DMS79 treated with DMSO at 0.1 percent for 48 hours (cell line): ENCODE measurements at regions not wholly inside any gene's neighbourhood (a gene's known extent, or its start where the extent isn't known, plus 50 kb on each side); places are given as distances from the start of the nearest gene placed in this dataset.
"Not testable (repeated sequence)": the region's sequence is repeated elsewhere in the genome, so short reads cannot be mapped to it uniquely, and the experiment has no call there.

Experiments
- DNase-seq: peaks from one replicate; lab custom pipeline; 2025; lab: John Stamatoyannopoulos, UW

DNA sequence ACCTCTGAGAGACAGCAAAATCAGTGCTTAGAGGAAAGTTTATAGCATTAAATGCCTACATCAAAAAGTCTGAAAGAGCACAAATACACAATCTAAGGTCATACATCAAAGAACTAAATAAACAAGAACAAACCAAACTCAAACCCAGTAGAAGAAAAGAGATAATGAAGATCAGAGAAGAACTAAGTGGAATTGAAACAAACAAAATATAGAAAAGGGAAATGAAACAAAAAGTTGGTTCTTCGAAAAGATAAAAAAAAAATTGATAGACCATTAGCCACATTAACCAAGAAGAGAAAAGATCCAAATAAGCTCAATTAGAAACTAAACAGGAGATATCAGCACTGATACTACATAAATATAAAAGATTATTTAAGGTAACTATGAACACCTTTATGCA lies 280.0 kb upstream of the NRG3 start:
- DNase-seq = no peak

DNA sequence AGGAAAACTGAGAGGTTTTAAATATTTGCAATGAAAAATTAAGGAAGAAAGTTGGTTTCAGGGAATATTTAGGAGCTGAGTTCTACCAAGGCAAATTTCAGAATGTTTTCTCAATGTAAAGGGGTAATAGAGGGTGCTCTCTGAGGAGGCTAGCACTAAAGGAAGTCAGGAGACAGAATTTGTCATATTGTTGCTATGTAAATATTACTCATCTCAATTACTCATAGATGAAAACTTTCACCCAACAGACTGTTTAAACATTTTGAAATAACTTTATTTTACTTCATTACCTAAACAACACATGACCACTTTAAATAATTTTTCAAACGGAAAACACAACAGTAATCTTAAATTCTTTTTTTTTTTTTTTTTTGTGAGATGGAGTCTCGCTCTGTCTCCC lies 274.8 kb upstream of the NRG3 start:
- no peak for DNase-seq

GRCh38 chr10:81603106-81603620 lies 271.8 kb upstream of the NRG3 start:
- DNase-seq = no peak

DNA sequence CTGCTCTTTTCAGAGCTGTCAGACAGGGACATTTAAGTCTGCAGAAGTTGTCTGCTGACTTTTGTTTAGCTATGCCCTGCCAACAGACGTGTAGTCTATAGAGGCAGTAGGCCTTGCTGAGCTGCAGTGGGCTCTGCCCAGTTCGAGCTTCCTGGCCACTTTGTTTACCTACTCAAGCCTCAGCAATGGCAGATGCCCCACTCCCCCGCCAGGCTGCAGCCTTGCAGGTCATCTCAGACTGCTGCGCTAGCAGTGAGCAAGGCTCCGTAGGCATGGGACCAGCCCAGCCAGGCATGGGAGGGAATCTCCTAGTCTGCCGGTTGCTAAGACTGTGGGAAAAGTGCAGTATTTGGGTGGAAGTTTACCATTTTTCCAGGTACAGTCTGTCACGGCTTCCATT lies 230.5 kb upstream of the NRG3 start:
- not testable (repeated sequence) for DNase-seq

DNA sequence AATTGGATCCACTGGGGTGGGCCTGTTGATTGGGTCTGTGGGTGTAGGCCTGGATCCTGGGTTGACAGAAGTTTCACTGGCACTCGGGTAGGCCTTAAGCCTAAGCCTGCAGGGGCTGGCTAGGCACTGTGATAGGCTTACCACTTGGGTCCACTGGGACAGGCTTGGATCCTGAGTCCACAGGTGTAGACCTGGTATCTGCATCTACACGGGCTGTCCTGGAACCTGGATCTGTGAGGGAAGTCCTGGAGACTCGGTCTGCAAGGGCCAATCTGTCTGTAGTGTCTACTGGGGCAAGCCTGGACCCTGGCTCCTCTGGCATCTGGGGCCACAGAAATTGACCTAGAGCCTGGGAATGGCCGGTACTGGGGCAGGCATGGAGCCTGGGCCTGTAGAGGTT lies 219.0 kb upstream of the NRG3 start:
- DNase-seq = no peak

GRCh38 chr10:81662837-81663236 lies 212.2 kb upstream of the NRG3 start:
- no peak for DNase-seq

DNA sequence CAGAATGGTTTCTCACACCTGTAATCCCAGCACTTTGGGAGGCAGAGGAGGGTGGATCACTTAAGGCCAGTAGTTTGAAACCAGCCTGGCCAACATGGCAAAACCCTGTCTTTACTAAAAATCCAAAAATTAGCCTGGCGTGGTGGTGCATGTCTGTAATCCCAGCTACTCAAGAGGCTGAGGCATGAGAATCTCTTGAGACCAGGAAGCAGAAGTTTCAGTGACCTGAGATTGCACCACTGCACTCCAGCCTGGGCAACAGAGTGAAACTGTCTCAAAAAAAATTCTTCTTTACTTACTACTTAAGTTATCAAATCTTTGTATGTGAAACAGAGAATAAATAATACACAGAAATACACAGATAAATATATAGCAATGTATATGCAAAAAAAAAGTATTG lies 210.2 kb upstream of the NRG3 start:
- DNase-seq = not testable (repeated sequence)

DNA sequence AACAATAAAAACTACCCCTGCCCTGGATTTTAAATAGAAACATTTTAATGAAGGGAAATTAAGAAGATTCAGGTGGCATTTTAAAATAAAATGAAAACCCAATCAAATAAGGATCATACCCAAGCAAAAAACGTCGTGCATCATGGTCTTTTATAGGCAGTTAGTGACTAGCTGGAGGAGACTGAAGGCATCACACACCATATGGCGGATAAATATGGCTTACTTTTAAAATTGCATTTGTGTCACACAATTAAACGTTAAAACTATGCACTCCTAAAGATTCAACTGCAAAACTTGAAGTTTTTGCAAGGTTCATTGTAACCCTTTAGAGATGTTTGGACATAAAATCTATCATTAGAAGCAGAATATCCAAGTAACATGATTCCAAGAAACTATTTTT lies 200.1 kb upstream of the NRG3 start:
- no peak for DNase-seq

DNA sequence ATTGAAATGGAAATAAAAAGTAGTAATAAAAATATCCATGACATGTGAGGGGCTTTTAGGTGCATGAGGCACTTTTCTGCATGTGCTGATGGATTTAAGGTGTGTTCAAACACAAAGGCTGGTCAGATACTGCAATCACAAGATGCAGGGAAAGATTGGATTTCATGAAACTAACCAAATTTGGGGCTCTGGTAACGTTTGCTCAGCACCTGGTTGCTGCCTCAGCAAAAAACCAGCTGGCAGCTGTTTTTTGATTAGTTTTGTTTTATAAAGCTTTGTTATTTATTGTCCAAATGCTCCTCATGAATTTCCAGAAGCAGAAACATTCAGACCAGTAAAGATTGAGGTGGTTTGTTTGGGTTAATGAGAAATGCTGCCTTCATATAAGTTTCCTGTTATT lies 195.7 kb upstream of the NRG3 start:
- no peak for DNase-seq

DNA sequence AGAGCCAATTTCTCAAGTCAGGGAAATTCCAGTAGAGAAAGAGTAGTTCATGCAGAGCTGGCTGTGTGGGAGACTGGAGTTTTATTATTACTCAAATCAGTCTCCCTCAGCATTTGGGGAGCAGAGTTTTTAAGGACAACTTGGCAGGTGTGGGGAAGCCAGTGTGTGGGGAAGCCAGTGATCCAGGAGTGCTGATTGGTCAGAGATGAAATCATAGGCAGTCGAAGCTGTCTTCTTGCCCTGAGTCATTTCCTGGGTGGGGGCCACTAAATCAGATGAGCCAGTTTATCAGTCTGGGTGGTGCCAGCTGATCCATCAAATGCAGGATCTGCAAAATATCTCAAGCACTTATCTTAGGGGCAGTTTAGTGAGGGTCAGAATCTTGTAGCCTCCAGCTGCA lies 194.6 kb upstream of the NRG3 start:
- no peak for DNase-seq

- DNase-seq = no peak
Observed at GRCh38 chr10:81688459-81688858, 186.5 kb upstream of the NRG3 start.

DNA sequence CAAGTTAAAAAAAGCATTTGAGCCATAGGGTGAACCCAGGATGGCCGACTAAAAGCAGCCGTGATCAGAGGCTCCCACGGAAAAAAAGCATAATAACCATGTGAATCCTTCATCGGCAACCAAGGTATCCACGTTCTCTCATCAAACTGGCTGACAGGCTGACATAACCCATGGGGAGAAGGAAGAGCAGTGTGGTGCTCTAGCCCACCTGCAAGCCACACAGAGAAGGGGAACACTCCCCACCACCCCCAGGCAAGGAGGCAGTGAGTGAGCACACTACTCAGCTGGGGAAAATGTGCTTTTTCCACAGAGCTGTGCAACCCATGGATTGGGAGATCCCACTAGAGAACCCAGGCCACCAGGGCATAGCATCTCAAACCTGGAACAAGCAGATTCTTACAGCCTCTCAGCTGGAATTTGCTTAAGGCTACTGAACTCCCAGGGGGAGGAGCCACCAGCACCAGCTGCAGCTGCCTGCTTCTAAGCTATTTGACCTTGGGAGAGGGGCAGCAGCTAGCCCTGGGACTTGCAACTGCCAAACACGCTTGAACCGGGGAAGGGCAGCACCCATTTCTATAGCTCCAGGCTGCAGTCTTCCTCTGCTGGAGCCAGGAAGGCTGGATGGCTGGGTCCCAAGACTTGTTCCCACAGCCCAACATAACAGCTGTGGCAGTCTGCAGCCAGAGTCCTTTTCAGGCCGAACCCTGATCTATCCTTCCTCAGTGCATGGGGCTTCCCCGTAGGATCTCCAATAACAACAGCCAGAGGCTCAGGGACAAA lies 178.2 kb upstream of the NRG3 start:
- no peak for DNase-seq

DNA sequence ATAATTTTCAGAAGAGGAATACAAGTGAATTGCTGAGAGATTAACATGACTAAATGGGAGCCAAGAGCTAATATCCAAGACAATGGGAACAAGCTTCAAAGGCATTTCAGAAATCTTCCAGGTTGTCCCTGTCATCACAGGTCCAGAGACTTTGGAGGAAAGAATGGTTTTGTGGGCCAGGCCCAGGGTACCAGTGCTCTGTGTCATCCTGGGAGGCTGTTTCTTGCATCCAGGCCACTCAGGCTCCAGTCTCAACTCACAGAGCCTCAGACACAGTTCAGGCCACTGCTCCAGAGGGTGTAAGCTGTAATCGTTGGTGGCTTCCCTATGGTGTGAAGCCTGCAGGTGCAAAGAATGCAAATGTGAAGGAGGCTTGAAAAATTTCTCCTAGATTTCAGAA lies 170.4 kb upstream of the NRG3 start:
- DNase-seq = no peak

- no peak for DNase-seq
Observed at GRCh38 chr10:81708416-81708815, 166.6 kb upstream of the NRG3 start.

GRCh38 chr10:81708929-81709328 lies 166.1 kb upstream of the NRG3 start:
- DNase-seq = no peak

DNA sequence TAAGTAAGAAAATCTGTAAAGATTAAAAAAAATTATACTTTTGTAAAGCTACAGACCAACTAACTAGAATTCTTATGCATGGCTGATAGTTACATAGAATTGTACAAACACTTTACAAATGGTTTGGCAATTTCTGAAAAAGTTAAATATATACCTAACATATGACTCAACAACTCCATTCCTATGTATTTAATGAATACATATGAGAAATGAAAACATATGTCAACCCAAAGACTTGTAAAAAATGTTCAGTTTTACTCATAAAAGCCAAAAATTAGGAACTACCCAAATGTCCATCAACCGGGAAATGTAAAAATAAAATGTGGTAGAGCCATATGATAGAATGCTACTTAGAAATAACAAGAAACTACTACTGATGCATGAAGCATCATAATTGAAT lies 152.6 kb upstream of the NRG3 start:
- no peak for DNase-seq

DNA sequence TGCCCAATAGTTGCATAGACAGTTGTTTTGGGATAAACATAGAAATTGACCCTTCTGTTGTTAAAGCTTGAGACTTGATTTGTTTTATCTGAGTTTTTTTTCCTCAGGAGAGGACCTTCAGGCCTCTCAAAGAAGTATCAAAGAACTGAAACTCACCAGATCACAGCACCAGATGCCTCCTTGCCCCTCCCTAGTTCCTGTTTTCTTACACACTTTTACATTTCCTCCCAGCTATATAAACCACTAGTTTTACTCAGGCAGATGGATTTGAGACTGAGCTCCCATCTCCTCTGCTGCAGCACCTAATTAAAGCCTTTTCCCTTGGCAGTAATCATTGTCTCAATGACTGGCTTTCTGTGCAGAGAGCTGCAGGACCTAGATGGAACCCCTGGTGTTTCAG lies 150.6 kb upstream of the NRG3 start:
- no peak for DNase-seq

DNA sequence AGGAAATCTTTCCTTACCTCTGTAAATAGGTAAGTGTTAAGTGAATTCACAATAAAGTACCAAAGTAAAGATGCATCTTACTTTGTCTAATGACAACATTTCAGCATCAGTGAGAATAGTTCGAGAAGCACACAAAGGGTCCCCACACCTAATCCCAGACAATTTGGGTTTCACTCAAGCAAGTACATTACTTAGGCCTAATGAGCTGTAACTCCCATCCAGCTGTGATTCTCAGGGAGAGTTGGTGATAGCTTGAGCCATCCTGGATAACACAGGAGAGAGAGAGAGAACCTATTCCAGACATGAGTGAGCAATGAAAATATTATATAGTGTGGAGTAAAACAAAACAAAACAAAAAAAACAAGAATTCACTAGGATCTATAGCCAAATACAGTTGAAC lies 149.1 kb upstream of the NRG3 start:
- no peak for DNase-seq

GRCh38 chr10:81728692-81729091 lies 146.3 kb upstream of the NRG3 start:
- DNase-seq = no peak

- no peak for DNase-seq
Observed at GRCh38 chr10:81730891-81731290, 144.1 kb upstream of the NRG3 start.

GRCh38 chr10:81733542-81733941 lies 141.5 kb upstream of the NRG3 start:
- DNase-seq = no peak

GRCh38 chr10:81735167-81735566 lies 139.8 kb upstream of the NRG3 start:
- not testable (repeated sequence) for DNase-seq

GRCh38 chr10:81759111-81759510 lies 115.9 kb upstream of the NRG3 start:
- DNase-seq = no peak

DNA sequence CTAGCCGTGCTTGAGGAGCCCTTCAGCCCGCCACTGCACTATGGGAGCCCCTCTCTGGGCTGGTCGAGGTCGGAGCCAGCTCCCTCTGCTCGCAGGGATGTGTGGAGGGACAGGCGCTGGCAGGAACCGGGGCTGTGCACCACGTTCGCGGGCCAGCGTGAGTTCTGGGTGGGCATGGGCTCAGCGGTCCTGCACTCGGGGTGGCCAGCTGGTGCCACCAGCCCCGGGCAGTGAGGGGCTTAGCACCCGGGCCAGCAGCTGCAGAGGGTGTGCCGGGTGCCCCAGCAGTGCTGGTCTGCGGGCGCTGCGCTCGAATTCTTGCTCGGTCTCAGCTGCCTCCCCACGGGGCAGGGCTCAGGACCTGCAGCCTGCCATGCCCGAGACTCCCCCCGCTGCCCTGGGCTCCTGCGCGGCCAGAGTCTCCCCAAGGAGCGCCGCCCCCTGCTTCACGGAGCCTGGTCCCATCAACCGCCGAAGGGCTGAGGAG lies 90.8 kb upstream of the NRG3 start:
- no peak for DNase-seq
